ENCODE measurements at regions not wholly inside any gene's neighbourhood (a gene's known extent, or its start where the extent isn't known, plus 50 kb on each side); places are given as distances from the start of the nearest gene placed in this dataset.
"Not testable (repeated sequence)": the region's sequence is repeated elsewhere in the genome, so short reads cannot be mapped to it uniquely, and the experiment has no call there.

GRCh38 chr16:29355339-29356059 lies 51.0 kb downstream of the NPIPB11 start:
- not testable (repeated sequence) for DNase-seq (ENCODE audit: low spot score)

DNA sequence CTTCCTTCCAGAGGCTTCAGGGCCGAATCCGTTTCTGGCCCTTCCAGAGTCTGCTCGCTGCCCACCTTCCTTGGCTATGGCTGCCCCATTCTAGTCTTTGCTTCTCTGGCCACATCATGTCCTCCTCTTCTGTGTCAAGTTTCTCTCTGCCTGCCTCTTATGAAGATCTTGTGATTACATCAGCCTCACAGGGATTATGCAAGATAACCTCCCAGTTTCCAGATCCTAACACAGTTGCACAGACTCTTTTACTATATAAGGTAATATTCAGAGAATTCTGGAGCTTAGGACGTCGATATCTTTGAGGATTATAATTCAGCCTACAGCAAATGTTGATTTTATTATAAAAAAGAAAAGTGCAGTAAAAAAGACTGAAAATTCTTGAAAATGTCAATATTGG lies 52.1 kb downstream of the NPIPB11 start:
- DNase-seq (ENCODE audit: low spot score) = not testable (repeated sequence)

GRCh38 chr16:29352617-29352999 lies 53.9 kb downstream of the NPIPB11 start:
- not testable (repeated sequence) for DNase-seq (ENCODE audit: low spot score)

DNA sequence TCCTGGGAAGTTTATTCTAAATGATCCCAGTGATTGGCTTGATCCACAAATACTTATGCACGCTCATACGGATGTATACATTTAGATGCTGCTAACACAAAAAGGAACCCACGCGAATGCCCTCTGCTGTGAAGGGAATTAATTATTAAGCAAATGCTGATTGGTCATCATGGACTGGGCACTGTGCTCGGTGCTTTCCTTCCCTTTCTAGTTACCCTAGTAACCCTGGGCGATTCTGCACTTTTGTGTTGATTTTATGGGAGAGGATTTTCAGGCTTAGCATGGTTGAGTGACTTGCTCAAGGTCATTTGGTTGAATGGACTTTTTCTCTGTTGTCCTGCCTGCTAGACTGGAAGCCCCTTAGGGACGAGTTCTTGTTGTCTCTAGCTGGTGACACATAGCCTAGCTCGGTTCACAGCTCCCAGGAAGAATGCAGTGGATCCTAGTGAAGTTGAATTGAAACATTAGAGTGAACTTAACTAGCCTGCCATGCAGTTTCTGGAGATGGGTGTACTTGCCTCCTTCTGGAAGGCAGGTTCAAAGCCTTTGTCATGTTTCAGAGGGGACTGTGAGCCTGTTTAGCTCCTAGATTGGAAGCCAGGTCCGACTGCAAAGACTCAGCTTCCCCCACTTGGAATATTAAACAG lies 54.4 kb downstream of the NPIPB11 start:
- not testable (repeated sequence) for DNase-seq (ENCODE audit: low spot score)

- DNase-seq (ENCODE audit: low spot score) = not testable (repeated sequence)
Measured at GRCh38 chr16:29351271-29351969, 55.1 kb downstream of the NPIPB11 start.

DNA sequence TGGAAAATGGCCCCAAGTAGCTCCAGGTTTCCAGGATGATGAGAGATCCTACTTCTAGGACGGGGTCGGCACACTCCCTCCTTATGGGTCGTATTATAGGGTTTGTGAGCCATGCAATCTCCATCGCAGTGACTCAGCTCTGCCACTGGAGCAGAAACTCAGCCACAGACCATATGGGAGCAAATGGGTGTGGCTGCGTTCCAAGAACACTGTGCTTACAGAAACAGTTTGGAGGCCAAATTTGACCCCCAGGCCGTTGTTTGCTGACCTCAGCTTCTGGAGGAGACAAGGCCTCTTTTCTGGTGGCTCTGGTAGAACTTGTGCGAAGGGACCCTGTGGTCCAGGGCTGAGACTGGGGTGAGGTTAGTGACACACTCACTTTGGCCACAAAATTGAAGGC lies 56.5 kb downstream of the NPIPB11 start:
- not testable (repeated sequence) for DNase-seq (ENCODE audit: low spot score)

DNA sequence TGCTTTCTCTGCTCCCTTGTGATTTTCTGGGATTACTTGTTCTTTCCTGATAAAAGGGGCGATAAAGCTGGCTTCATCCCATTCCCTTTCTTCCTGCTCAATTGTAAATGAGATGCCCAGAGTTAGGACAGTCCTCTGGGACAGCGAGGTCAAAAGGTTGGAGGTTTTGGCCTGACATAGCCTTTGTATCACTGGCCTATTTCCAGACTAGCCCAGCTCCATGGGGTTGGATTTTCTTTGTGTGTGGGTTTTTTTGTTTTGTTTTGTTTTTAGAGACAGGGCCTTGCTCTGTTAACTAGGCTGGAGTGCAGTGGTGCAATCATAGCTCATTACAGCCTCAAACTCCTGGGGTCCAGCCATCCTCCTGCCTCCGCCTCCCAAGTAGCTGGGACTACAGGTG lies 57.8 kb downstream of the NPIPB11 start:
- not testable (repeated sequence) for DNase-seq (ENCODE audit: low spot score)

DNA sequence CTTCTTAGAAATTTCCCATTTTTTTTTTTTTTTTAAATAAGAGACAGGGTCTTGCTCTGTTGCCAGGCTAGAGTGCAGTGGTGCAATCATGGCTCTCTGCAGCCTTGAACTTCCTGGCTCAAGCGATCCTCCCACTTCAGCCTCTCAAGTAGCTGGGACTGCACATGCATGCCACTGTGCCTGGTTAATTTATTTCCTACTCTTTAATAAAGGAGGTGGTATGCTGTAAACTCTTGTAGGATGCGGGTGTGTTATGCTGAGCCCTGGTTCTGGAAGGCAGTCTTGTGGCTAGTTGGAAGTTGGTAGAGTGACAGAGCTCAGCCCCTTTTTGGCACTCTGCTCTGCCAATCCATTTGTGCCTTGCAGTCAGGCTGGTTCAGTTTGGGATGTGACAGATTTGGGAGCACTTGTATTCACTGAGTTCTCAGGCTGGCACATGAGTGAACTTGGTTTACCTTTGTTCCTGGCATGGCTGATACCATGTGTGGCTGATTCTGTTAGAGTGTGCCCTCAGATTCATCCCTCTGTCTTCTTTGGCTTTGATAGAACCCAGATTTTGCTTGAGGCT lies 58.3 kb downstream of the NPIPB11 start:
- not testable (repeated sequence) for DNase-seq (ENCODE audit: low spot score)

GRCh38 chr16:29346796-29347580 lies 59.5 kb downstream of the NPIPB11 start:
- not testable (repeated sequence) for DNase-seq (ENCODE audit: low spot score)

GRCh38 chr16:29346203-29346602 lies 60.3 kb downstream of the NPIPB11 start:
- not testable (repeated sequence) for DNase-seq (ENCODE audit: low spot score)

GRCh38 chr16:29342937-29343336 lies 63.6 kb downstream of the NPIPB11 start:
- not testable (repeated sequence) for DNase-seq (ENCODE audit: low spot score)

DNA sequence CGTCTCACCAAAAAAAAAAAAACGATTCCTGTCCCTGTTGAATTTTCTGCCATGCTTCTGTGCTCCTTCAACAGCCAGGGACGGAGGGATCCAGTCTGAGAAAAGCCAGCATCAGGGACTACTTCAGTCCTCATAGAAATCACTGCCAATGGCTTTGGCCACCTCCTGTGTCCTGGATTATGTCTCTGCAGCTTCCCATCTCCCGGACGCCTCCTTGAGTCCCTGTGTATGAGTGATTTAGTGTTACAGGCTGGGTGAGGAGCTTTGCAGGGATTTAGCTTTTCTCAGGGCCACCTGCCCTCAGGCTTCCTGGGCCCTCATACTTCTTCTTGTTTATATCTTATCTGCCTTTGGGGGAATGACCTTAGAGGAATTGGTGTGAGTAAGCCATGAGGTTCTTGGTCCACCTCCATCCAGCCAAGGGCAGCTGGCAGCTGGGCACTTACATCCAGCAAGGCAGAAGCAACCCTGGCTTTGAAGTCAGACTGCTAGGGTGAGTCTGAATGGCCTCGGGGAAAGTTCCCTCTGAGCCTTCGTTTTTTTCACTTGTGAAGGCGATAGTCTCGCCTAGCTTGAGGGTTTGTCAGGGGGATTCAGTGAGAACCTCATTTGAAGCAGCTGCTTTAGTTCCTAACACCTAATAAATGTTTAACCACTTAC lies 65.6 kb downstream of the NPIPB11 start:
- not testable (repeated sequence) for DNase-seq (ENCODE audit: low spot score)

GRCh38 chr16:29340235-29340634 lies 66.3 kb downstream of the NPIPB11 start:
- not testable (repeated sequence) for DNase-seq (ENCODE audit: low spot score)

DNA sequence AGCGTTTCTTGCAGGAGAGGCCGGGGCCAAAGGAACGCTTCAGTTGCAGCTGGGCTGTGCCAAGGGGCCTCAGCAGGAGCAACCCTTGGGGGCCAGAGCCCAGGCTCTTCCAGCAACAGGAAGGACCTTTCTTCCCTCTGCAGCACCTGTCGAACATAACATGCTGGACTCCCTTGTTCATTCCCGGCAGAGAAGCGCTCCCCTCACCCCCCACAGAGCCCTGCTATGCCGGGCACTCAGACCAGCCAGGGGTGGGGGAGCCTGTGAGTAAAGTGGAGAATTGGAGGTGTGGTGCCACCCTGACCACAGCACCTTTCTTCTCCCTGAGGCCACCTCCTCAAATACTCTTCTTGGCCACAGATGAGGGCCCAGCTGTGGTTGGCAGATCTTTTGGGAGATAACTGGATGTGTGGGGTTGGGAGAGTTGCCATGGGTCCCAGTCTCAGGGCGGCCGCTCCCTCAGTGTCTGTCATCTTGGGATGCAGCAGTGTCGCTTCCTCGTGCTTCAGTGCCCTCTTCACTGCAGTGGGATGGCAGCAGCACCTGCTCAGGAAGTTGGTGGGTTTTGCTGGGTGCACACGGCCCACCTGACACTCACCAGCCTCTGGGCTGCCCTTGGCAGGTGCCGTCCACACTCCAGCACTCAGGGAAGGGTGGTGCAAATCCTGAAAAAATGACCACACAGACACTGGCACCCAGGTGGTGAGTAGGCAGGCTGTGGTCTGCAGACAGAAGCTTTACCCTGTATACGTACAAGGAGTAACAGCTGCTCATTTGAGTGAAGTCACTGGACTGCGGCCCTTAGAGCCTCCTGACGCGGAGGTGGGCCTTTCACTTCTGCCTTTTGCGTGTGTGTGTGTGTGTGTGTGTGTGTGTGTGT lies 67.5 kb downstream of the NPIPB11 start:
- not testable (repeated sequence) for DNase-seq (ENCODE audit: low spot score)

- not testable (repeated sequence) for DNase-seq (ENCODE audit: low spot score)
Measured at GRCh38 chr16:29337385-29337901, 69.1 kb downstream of the NPIPB11 start.

- not testable (repeated sequence) for DNase-seq (ENCODE audit: low spot score)
Measured at GRCh38 chr16:29335549-29335846, 71.0 kb downstream of the NPIPB11 start.

DNA sequence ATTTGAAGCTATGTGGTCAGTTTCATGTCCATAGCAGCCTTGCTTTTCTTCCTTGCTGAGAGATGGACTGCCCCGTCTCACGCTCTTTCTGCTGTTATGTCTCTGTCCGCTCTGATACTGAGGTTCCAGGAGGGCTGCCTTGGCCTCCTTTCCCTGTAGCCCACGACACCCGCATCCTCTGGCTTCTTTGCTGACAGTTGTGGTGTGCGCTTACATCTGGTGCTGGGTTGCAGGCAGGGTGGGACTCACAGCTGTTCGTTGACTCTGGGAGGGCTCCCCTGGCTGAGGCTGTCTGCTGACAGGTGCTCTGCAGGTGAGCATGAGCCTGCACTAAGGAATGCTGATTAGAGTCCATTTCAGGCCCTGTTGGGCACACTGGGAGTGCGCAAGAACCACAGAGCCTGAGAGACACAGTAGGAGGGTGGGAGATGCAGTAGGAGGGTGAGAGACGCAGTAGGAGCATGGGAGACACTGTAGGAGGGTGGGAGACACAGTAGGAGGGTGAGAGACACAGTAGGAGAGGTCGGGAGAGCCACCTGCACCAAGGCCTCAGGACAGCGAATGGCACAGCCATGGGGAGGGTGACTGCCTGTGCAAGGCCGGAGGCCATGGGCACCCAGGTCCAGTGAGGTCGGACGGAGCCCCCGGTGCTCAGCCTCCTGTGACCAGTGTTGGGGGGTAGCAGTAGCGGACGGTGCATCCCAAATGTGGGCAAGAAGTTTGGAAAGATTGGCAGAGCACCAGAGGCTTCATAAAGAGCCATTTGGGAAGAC lies 71.5 kb downstream of the NPIPB11 start:
- not testable (repeated sequence) for DNase-seq (ENCODE audit: low spot score)

DNA sequence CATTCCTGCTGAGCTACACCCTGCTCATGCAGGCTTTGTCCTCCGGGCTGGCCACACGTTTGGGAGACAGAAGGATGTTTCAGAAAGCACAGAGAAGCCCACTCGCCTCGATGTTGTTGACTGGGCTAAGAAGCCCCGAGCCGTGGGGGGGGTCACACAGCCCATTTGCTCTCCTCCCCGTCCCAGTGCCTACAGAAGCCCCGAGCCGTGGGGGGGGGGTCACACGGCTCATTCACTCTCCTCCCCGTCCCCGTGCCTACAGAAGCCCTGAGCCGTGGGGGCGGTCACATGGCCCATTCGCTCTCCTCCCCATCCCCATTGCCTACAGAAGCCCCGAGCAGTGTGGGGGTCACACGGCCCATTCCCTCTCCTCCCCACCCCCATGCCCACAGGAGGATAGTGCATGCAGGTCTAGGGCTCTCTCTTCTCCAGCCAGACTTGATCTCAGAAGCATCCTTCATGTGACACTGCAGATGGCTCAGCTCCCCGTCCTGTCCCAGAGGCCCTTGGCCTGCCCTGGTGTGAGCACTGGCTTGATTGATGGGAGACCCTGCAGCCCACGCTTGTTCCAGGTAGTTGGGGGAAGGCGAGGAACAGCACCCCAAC lies 72.9 kb downstream of the NPIPB11 start:
- not testable (repeated sequence) for DNase-seq (ENCODE audit: low spot score)

DNA sequence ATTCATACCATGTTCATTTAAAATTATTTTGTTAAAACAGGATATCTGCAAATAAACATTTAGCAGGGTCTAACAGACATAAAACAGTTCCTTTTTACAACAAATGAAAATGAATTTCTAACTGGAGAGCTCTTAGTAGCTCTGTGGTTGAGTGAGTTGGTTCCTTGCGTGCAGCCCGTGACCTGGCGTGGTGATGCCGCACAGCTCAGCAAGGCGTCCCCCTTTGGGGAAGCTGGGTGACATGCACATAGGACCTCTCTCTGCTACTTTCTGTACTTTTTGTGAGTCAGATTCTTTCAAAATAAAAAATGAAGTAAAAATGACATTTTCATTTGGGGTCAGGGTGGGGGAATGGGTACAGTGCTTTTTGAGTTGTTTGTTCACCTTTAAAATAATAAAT lies 75.9 kb downstream of the NPIPB11 start:
- DNase-seq (ENCODE audit: low spot score) = not testable (repeated sequence)

All from CD4-positive, alpha-beta T cell treated with Interleukin-15 for 4 hours (primary cell).